ENCODE measurements at regions not wholly inside any gene's neighbourhood (a gene's known extent, or its start where the extent isn't known, plus 50 kb on each side); places are given as distances from the start of the nearest gene placed in this dataset.

DNA sequence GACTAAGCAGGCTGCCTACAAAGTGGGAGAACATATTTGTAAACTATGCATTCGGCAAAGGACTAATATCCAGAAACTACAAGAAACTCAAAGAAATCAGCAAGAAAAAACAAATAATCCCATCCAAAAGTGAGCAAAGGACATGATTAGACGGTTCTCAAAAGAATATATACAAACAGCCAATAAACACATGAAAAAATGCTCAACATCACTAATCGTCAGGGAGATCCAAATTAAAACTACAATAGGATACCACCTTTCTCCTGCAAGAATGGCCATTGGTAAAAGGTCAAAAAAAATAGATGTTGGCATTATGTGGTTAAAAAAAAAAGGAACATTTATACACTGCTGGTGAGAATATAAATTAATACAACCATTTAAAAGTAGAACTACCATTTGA lies 259.6 kb upstream of the SLITRK3 start:
- Mint-ChIP-seq H3K4me1 (peaks cover 2% of the 10 kb centered on the region), H3K9me3 (peaks cover 32% of the 10 kb centered on the region), H3K27ac (no peak overlapping the region), H3K4me3 (no peak overlapping the region), H3K27me3 (ENCODE audit: low read depth) (no peaks in the 10 kb centered on the region), H3K36me3 (peaks cover 2% of the 10 kb centered on the region)
- no peak for DNase-seq (ENCODE audit: low spot score in 2 of 2, unreplicated experiment in 2 of 2)
- TF ChIP-seq, protein P1, sequence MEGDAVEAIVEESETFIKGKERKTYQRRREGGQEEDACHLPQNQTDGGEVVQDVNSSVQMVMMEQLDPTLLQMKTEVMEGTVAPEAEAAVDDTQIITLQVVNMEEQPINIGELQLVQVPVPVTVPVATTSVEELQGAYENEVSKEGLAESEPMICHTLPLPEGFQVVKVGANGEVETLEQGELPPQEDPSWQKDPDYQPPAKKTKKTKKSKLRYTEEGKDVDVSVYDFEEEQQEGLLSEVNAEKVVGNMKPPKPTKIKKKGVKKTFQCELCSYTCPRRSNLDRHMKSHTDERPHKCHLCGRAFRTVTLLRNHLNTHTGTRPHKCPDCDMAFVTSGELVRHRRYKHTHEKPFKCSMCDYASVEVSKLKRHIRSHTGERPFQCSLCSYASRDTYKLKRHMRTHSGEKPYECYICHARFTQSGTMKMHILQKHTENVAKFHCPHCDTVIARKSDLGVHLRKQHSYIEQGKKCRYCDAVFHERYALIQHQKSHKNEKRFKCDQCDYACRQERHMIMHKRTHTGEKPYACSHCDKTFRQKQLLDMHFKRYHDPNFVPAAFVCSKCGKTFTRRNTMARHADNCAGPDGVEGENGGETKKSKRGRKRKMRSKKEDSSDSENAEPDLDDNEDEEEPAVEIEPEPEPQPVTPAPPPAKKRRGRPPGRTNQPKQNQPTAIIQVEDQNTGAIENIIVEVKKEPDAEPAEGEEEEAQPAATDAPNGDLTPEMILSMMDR (IDR thresholded peaks at IDR 0.05; ENCODE audit: unreplicated experiment) = no peak

DNA sequence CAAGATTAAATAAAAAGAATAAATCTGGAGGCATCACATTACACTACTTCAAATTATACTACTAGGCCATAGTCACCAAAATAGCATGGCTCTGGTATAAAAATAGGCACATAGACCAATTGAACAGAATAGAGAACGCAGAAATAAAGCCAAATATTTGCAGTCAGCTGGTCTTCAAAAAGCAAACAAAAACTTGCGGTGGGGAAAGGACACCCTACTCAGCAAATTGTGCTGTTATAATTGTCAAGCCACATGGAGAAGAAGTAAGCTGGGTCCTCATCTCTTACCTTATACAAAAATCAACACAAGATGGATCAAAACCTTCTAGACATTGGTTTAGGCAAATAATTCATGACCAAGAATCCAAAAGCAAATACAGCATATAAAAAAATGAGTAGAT lies 259.2 kb upstream of the SLITRK3 start:
- Mint-ChIP-seq H3K9me3 (peaks cover 32% of the 10 kb centered on the region), H3K4me1 (peaks cover 2% of the 10 kb centered on the region), H3K27me3 (ENCODE audit: low read depth) (no peaks in the 10 kb centered on the region), H3K27ac (no peak overlapping the region), H3K4me3 (no peak overlapping the region), H3K36me3 (peaks cover 2% of the 10 kb centered on the region)
- TF ChIP-seq, protein P1 (IDR thresholded peaks at IDR 0.05; ENCODE audit: unreplicated experiment) = no peak
- DNase-seq (ENCODE audit: low spot score in 2 of 2, unreplicated experiment in 2 of 2) = no peak

DNA sequence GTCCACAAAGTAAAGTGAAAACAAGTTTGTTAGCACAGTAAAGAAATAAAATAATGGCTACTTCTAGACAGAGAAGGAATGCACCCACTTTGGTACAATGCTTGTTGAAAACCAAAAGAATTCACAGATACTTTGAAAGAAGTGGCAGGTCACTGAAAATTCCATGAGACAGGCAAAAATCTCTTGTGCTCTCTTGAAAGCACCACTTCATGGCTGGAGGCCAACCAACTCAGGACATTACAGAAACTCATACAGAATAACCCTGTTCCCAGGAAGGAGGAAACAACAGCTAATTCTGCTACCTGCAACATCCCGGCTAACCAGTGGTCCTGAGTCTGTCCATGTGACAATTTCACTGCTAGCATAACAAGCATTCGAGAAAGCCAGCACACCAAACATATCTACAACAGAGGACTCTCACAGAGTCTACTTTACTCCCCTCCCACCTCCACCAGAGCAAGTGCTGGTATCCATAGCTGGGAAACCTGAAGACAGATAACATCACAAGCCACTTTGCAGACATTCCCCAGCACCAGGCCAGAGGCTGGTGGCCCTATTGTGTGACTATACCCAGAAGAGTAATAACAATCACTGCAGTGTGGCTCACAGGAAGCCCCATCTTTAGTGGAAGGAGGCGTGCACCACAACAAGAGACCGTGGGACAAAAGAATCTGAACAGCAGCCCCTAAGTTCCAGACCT lies 255.3 kb upstream of the SLITRK3 start:
- DNase-seq (ENCODE audit: low spot score in 2 of 2, unreplicated experiment in 2 of 2) = no peak

DNA sequence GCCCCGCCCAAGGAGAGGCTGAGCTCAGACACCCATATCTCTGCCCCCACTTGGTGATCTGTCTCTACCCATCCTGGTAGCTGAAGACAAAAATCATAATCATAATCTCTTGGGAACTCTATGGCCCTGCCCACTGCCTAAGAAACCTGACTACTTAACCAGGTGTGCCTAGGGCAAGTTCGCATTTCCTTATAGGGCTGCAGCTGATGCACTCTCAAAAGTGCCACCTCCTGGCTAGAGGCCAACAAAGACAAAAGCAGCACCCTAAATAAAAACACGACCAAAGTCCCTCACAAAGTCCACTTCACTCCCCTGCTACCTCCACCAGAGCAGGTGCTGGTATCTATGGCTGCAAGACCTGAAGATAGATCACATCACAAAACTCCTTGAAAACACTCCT lies 250.4 kb upstream of the SLITRK3 start:
- Mint-ChIP-seq H3K27ac (no peak overlapping the region), H3K9me3 (no peaks in the 10 kb centered on the region), H3K4me3 (no peak overlapping the region), H3K27me3 (ENCODE audit: low read depth) (no peaks in the 10 kb centered on the region), H3K36me3 (no peaks in the 10 kb centered on the region), H3K4me1 (peaks cover 5% of the 10 kb centered on the region)
- no peak for DNase-seq (ENCODE audit: low spot score in 2 of 2, unreplicated experiment in 2 of 2)
- TF ChIP-seq, protein P1 (IDR thresholded peaks at IDR 0.05; ENCODE audit: unreplicated experiment) = no peak

More for the DNA sequence above, 255.3 kb upstream of the SLITRK3 start:
- Mint-ChIP-seq H3K27ac (no peak overlapping the region), H3K27me3 (ENCODE audit: low read depth) (no peaks in the 10 kb centered on the region), H3K4me1 (no peaks in the 10 kb centered on the region), H3K36me3 (peaks cover 2% of the 10 kb centered on the region), H3K9me3 (peaks cover 32% of the 10 kb centered on the region), H3K4me3 (no peak overlapping the region)
- TF ChIP-seq, protein P1 (IDR thresholded peaks at IDR 0.05; ENCODE audit: unreplicated experiment) = no peak

DNA sequence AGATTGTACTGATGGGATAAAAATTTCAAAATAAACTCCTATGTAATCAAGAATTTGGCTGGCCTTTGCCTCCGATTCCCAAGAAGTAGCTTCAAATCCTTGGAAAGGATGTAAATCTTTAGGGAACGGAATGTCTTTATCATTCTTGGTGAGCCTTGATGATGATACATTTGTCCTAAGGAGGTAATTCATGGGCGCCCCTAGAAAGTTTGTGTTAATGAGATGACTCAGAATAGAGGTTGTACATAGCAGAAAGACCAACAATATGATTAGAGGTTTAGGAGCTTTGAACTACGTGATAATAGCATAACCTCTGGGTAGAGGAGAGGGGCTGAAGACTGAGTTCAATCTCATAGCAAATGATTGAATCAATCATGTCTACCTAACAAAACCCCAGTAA lies 248.6 kb upstream of the SLITRK3 start:
- H3K27me3 Mint-ChIP-seq (ENCODE audit: low read depth) = no peaks in the 10 kb centered on the region
- no peak overlapping the region for H3K4me3 Mint-ChIP-seq
- peaks cover 7% of the 10 kb centered on the region for H3K4me1 Mint-ChIP-seq
- no peaks in the 10 kb centered on the region for H3K9me3 Mint-ChIP-seq
- no peak overlapping the region for H3K27ac Mint-ChIP-seq
- DNase-seq (ENCODE audit: low spot score in 2 of 2, unreplicated experiment in 2 of 2) = no peak
- H3K36me3 Mint-ChIP-seq = no peaks in the 10 kb centered on the region
- TF ChIP-seq, protein P1 (IDR thresholded peaks at IDR 0.05; ENCODE audit: unreplicated experiment) = no peak
